Fibroblast of lung (primary cell): ENCODE measurements at regions not wholly inside any gene's neighbourhood (a gene's known extent, or its start where the extent isn't known, plus 50 kb on each side); places are given as distances from the start of the nearest gene placed in this dataset.

ENCODE experiments used
- DNase-seq, 2 donors: peaks; one replicate each; pipeline versions ENCODE4 v3.0.0 to v3.0.0-alpha.2; 2010; ENCODE audit warnings: low read depth in 2 of 2
- H2AFZ ChIP-seq: 2 replicates; pipeline ENCODE4 v1.5.1; 2012; ENCODE audit warnings: low read length, control low read depth, inconsistent platforms
- H3K27ac ChIP-seq: 2 replicates; pipeline ENCODE4 v1.5.1; 2011; ENCODE audit warnings: low read length, control low read depth; ENCODE audit not compliant: insufficient read depth
- H3K27me3 ChIP-seq: 2 replicates; pipeline ENCODE4 v1.5.1; 2011; ENCODE audit warnings: mild to moderate bottlenecking, low read length; ENCODE audit not compliant: control insufficient read depth, insufficient read depth
- H3K36me3 ChIP-seq: 2 replicates; pipeline ENCODE4 v1.5.1; 2011; ENCODE audit warnings: low read length; ENCODE audit not compliant: control insufficient read depth, insufficient read depth
- H3K4me1 ChIP-seq: 2 replicates; pipeline ENCODE4 v1.5.1; 2011; ENCODE audit warnings: low read length; ENCODE audit not compliant: control insufficient read depth, insufficient read depth; ENCODE audit errors: extremely low read depth
- H3K4me2 ChIP-seq: 2 replicates; pipeline ENCODE4 v1.5.1; 2011; ENCODE audit warnings: low read length, control low read depth; ENCODE audit not compliant: insufficient read depth; ENCODE audit errors: extremely low read depth
- H3K4me3 ChIP-seq, 4 experiments: fragments of 200-600 bp in 1 of 4; sonication (generic) in 1 of 4; replicated peaks in 1 of 4; 2 replicates each; pipeline ENCODE4 v1.5.1; 2011 to 2016; ENCODE audit warnings: low read length in 4 of 4, low read depth in 3 of 4, mild to moderate bottlenecking in 3 of 4, control low read depth in 2 of 4, inconsistent platforms in 1 of 4, mixed read lengths in 1 of 4; ENCODE audit not compliant: insufficient read depth in 1 of 4; ENCODE audit errors: control extremely low read depth in 1 of 4
- H3K79me2 ChIP-seq: 2 replicates; pipeline ENCODE4 v1.5.1; 2012; ENCODE audit warnings: mild to moderate bottlenecking, low read length, inconsistent platforms; ENCODE audit not compliant: control insufficient read depth, insufficient read depth
- H3K9ac ChIP-seq: 2 replicates; pipeline ENCODE4 v1.5.1; 2011; ENCODE audit warnings: mild to moderate bottlenecking, low read length, control low read depth; ENCODE audit not compliant: insufficient read depth
- H3K9me3 ChIP-seq: 2 replicates; pipeline ENCODE4 v1.5.1; 2012; ENCODE audit warnings: low read depth, low read length; ENCODE audit not compliant: control insufficient read depth, insufficient read depth
- H4K20me1 ChIP-seq: 2 replicates; pipeline ENCODE4 v1.5.1; 2011; ENCODE audit warnings: low read length; ENCODE audit not compliant: control insufficient read depth, insufficient read depth; ENCODE audit errors: extremely low read depth
- EZH2 ChIP-seq: IDR thresholded peaks from 2 replicates; pipeline ENCODE4 v1.5.1; 2012; ENCODE audit warnings: low read length, control low read depth, mild to moderate bottlenecking; ENCODE audit errors: missing control alignments
- TF ChIP-seq, protein P1 (sequence below), 2 donors: IDR thresholded peaks in 1 of 2; conservative IDR thresholded peaks in 1 of 2; 1 replicate in 1 of 2; 2 replicates in 1 of 2; pipeline ENCODE4 v1.5.1; 2011 to 2012; ENCODE audit warnings: low read length in 2 of 2, control low read depth in 1 of 2, inconsistent platforms in 1 of 2, low read depth in 1 of 2, mild to moderate bottlenecking in 1 of 2

DNA sequence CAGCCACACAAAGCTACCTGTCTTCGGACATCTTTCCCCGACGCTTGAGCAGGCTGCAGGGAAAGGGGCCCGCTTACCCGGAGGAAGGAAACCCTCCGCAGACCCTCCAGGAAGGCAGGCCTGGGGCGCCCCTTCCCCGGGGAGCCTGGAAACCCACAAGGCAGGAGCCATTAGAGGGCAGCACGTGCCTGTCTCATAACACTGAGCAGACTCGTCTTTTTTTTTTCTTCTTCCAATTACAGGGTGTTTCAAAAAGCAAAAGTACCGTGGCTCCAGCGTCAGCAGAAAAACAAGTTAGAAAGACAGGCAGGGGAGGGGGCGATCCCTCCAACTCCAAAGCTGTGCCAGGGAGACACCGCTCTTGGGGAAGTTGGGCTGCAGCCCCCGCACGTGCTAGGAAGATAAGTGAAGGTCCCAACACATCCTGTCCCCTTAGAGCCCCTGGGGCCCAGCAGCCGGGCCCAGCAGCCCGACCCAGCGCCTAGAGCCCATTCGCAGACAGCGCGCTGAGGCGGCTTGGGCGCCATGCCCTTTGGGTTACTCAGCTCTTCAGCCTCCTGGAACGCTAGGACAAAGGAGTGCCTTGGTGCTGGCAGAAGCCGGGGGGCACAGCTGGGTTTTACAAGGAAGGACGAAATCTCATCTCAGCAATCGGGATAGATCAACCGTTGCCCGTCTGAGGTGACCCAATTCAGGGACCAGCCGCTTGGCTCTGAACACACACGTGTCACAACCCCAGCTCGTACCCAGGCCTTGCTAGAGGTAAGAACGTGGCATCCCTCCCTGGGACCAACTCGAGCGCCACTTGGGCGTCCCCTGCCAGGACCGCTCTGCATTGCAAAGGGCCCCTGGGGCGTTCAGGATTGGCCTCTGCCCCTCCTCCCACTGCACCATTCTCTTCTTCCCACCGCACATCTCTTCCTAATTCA lies 136.3 kb downstream of the LY86 start:
- no peaks in the 10 kb centered on the region for H3K27me3 ChIP-seq
- no peaks in the 10 kb centered on the region for H3K79me2 ChIP-seq
- H3K4me1 ChIP-seq, result peaks cover 4% of the 10 kb centered on the region
- peak overlapping the region; percentile 87 for H2AFZ ChIP-seq
- H4K20me1 ChIP-seq, result no peaks in the 10 kb centered on the region
- H3K4me2 ChIP-seq, result peak overlapping the region; percentile 98
- DNase-seq, result peak; percentile 76 to 89
- no peaks in the 10 kb centered on the region for H3K36me3 ChIP-seq
- TF ChIP-seq, protein P1, sequence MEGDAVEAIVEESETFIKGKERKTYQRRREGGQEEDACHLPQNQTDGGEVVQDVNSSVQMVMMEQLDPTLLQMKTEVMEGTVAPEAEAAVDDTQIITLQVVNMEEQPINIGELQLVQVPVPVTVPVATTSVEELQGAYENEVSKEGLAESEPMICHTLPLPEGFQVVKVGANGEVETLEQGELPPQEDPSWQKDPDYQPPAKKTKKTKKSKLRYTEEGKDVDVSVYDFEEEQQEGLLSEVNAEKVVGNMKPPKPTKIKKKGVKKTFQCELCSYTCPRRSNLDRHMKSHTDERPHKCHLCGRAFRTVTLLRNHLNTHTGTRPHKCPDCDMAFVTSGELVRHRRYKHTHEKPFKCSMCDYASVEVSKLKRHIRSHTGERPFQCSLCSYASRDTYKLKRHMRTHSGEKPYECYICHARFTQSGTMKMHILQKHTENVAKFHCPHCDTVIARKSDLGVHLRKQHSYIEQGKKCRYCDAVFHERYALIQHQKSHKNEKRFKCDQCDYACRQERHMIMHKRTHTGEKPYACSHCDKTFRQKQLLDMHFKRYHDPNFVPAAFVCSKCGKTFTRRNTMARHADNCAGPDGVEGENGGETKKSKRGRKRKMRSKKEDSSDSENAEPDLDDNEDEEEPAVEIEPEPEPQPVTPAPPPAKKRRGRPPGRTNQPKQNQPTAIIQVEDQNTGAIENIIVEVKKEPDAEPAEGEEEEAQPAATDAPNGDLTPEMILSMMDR (conservative IDR thresholded peaks at IDR 0.05 in 1 of 2, IDR thresholded peaks at IDR 0.05 in 1 of 2; ENCODE audit: low read depth in 1 of 2, low read length in 2 of 2), result peak; percentile 59 to 63
- TF ChIP-seq EZH2, result no peak
- no peaks in the 10 kb centered on the region for H3K9me3 ChIP-seq
- H3K4me3 ChIP-seq, result peak overlapping the region; percentile 25 to 47 (median 42)
- peak overlapping the region; percentile 46 for H3K27ac ChIP-seq
- H3K9ac ChIP-seq, result peak overlapping the region; percentile 44

GRCh38 chr6:6725468-6726209 lies 137.1 kb downstream of the LY86 start:
- Histone ChIP-seq H3K27ac (no peak overlapping the region), H2AFZ (no peak overlapping the region), H3K4me3 (no peak overlapping the region), H3K9me3 (no peaks in the 10 kb centered on the region), H3K9ac (no peak overlapping the region), H3K36me3 (no peaks in the 10 kb centered on the region), H3K4me2 (no peak overlapping the region), H3K79me2 (no peaks in the 10 kb centered on the region), H3K27me3 (no peaks in the 10 kb centered on the region), H4K20me1 (no peaks in the 10 kb centered on the region), H3K4me1 (peaks cover 4% of the 10 kb centered on the region)
- no peak for DNase-seq
- no peak for TF ChIP-seq EZH2

- Histone ChIP-seq H3K79me2 (no peaks in the 10 kb centered on the region), H3K4me2 (no peak overlapping the region), H4K20me1 (no peaks in the 10 kb centered on the region), H2AFZ (no peak overlapping the region), H3K4me1 (peaks cover 4% of the 10 kb centered on the region), H3K9ac (no peak overlapping the region), H3K27me3 (no peaks in the 10 kb centered on the region), H3K27ac (no peak overlapping the region), H3K36me3 (no peaks in the 10 kb centered on the region), H3K4me3 (no peak overlapping the region), H3K9me3 (no peaks in the 10 kb centered on the region)
- no peak for DNase-seq
- TF ChIP-seq EZH2, result no peak
- TF ChIP-seq, protein P1 (conservative IDR thresholded peaks at IDR 0.05 in 1 of 2, IDR thresholded peaks at IDR 0.05 in 1 of 2; ENCODE audit: low read depth in 1 of 2, low read length in 2 of 2), result no peak
Measured at GRCh38 chr6:6728169-6728941, 139.8 kb downstream of the LY86 start.
